Osteoblast (primary cell): ENCODE measurements at regions not wholly inside any gene's neighbourhood (a gene's known extent, or its start where the extent isn't known, plus 50 kb on each side); places are given as distances from the start of the nearest gene placed in this dataset.

Source experiments
- DNase-seq: peaks from one replicate; pipeline ENCODE4 v3.0.0; 2011; ENCODE audit warnings: low spot score, mixed read lengths; ENCODE audit not compliant: insufficient read length; ENCODE audit errors: missing footprints
- H2AFZ ChIP-seq: 2 replicates; pipeline ENCODE4 v1.6.0; 2011; ENCODE audit warnings: mild to moderate bottlenecking, low read length
- H3K27ac ChIP-seq: 2 replicates; pipeline ENCODE4 v1.5.1; 2011; ENCODE audit warnings: mild to moderate bottlenecking, low read depth, low read length, moderate library complexity
- H3K27me3 ChIP-seq: 2 replicates; pipeline ENCODE4 v1.6.0; 2012; ENCODE audit warnings: mild to moderate bottlenecking, control low read depth, inconsistent platforms, low read length, moderate library complexity; ENCODE audit not compliant: insufficient read depth
- H3K36me3 ChIP-seq: 2 replicates; pipeline ENCODE4 v1.5.1; 2011; ENCODE audit warnings: mild to moderate bottlenecking, low read length, control low read depth, moderate library complexity; ENCODE audit not compliant: insufficient read depth
- H3K4me1 ChIP-seq: 2 replicates; pipeline ENCODE4 v1.5.1; 2011; ENCODE audit warnings: mild to moderate bottlenecking, low read length, control low read depth, moderate library complexity; ENCODE audit not compliant: insufficient read depth
- H3K4me2 ChIP-seq: 2 replicates; pipeline ENCODE4 v1.6.0; 2011; ENCODE audit warnings: mild to moderate bottlenecking, low read length; ENCODE audit not compliant: insufficient read depth
- H3K4me3 ChIP-seq: fragments of 200-600 bp; sonication (generic); 3 replicates; pipeline ENCODE4 v1.5.1; 2012; ENCODE audit warnings: mild to moderate bottlenecking, low read length, inconsistent platforms; ENCODE audit not compliant: insufficient read depth
- H3K79me2 ChIP-seq: 2 replicates; pipeline ENCODE4 v1.6.0; 2012; ENCODE audit warnings: mild to moderate bottlenecking, low read length, control low read depth, inconsistent platforms; ENCODE audit not compliant: insufficient read depth
- H3K9me3 ChIP-seq: 2 replicates; pipeline ENCODE4 v1.5.1; 2011; ENCODE audit warnings: low read depth, low read length, control low read depth
- H4K20me1 ChIP-seq: 2 replicates; pipeline ENCODE4 v1.6.0; 2012; ENCODE audit warnings: mild to moderate bottlenecking, low read length, control low read depth; ENCODE audit not compliant: insufficient read depth
- CTCF ChIP-seq: IDR thresholded peaks from 2 replicates; pipeline ENCODE4 v1.5.1; 2011; ENCODE audit warnings: mild to moderate bottlenecking, low read depth, low read length, moderate library complexity; ENCODE audit errors: extremely low read depth

DNA sequence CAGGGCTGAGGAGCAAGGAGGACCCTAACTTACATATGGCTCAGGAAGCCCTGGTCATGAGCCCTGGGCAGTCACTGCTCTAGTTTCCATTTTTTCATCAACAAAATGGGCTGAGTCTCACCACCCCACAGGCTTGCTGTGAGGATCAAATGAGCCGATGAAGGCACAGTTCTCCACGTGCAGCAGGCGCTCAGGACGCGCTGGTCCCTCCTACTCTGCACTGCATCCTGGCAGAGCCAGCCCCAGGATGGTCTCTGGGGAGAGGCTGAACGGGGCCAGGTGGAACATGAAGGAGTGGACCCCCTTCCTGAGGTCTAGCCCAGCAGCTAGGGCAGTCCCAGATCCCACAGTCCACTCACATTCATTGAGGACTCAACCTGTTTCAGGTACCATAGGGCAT lies 349.3 kb downstream of the PTPRU start:
- no peak overlapping the region for H3K4me3 ChIP-seq
- H3K4me1 ChIP-seq, result peaks cover under 1% of the 10 kb centered on the region
- H3K27me3 ChIP-seq, result no peaks in the 10 kb centered on the region
- no peak for TF ChIP-seq CTCF
- H3K9me3 ChIP-seq, result no peaks in the 10 kb centered on the region
- no peak for DNase-seq
- no peaks in the 10 kb centered on the region for H3K36me3 ChIP-seq
- H3K4me2 ChIP-seq, result no peak overlapping the region
- H4K20me1 ChIP-seq, result no peaks in the 10 kb centered on the region
- no peaks in the 10 kb centered on the region for H3K79me2 ChIP-seq
- no peak overlapping the region for H2AFZ ChIP-seq
- no peak overlapping the region for H3K27ac ChIP-seq

DNA sequence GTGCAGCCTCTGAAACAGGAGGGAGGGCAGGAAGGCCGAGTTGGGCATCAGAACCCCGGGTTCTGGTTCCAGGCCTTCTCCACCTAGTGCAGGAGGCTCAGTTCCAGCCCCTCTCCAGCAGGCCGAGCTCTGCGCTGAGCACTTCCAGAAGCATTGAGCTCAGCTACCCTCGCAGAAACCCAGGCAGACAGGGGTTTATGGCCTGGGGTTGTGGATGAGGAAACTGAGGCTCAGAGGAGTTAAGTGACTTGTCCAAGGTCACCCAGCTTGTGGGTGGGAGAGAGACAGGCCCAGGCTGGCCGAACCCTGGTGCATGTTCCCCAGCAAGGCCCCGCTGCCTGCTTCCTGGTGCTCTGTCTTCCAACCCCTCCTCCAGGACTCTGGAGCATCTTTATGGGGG lies 348.9 kb downstream of the PTPRU start:
- no peak for DNase-seq
- TF ChIP-seq CTCF, result no peak
- Histone ChIP-seq H3K36me3 (no peaks in the 10 kb centered on the region), H3K27ac (no peak overlapping the region), H3K4me3 (no peak overlapping the region), H3K27me3 (no peaks in the 10 kb centered on the region), H3K4me2 (no peak overlapping the region), H3K4me1 (peaks cover under 1% of the 10 kb centered on the region), H3K79me2 (no peaks in the 10 kb centered on the region), H2AFZ (no peak overlapping the region), H4K20me1 (no peaks in the 10 kb centered on the region), H3K9me3 (no peaks in the 10 kb centered on the region)

DNA sequence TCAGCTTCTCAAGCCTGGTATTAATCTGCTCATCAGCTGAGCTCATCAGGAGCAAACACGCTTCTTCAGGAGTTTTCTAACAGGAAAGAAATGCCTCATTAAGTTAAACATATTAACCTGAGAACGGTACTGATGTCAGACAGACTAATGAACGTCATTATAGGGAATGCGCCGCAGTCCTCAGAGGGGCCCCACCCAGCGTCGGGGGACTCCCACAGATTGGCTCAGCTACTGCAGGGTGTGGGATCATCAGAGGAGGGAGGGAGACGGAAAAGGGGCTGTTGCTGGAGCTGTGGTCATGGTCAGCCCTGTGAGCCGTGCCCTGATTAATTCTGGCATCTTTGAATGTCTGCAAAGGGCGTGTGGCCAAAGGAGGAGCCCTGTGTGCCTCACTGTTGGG lies 348.5 kb downstream of the PTPRU start:
- Histone ChIP-seq H4K20me1 (no peaks in the 10 kb centered on the region), H3K4me3 (no peak overlapping the region), H2AFZ (no peak overlapping the region), H3K4me2 (no peak overlapping the region), H3K36me3 (no peaks in the 10 kb centered on the region), H3K9me3 (no peaks in the 10 kb centered on the region), H3K4me1 (peaks cover 5% of the 10 kb centered on the region), H3K27ac (no peak overlapping the region), H3K27me3 (no peaks in the 10 kb centered on the region), H3K79me2 (no peaks in the 10 kb centered on the region)
- no peak for TF ChIP-seq CTCF
- peak; percentile 80 for DNase-seq

DNA sequence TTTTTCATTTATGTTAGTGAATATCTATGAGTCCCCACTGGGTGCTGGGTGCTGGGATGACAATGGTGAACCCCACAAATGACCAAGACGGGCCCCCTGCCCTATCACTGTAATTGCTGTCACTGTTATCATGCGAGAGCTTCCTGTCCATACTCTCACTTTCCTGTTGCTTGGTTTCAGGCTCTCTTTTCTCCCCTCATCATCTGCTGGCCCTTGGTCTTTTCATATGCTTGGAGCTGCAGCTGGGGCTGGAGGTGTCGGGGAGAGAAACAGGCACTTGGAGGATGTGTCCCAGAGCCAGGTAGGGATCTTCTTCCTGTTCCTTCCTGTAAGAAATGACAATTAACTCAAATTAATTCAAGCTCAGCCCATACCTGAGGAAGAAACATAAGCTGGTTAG lies 348.0 kb downstream of the PTPRU start:
- Histone ChIP-seq H3K36me3 (no peaks in the 10 kb centered on the region), H3K4me2 (no peak overlapping the region), H4K20me1 (no peaks in the 10 kb centered on the region), H2AFZ (no peak overlapping the region), H3K79me2 (no peaks in the 10 kb centered on the region), H3K9me3 (no peaks in the 10 kb centered on the region), H3K4me1 (peaks cover 8% of the 10 kb centered on the region), H3K27ac (no peak overlapping the region), H3K27me3 (no peaks in the 10 kb centered on the region), H3K4me3 (no peak overlapping the region)
- no peak for DNase-seq
- TF ChIP-seq CTCF, result no peak
